HepG2 (cell line): ENCODE measurements at regions not wholly inside any gene's neighbourhood (a gene's known extent, or its start where the extent isn't known, plus 50 kb on each side); places are given as distances from the start of the nearest gene placed in this dataset.
A peak's percentile ranks its signal among the peaks of the same experiment; 100 is the strongest.

Experiments used
- ATAC-seq: fragments of 200-7000 bp; cut with Tn5 transposase; 3 replicates; pipeline ENCODE4 v1.9.1; 2020; ENCODE audit warnings: mild to moderate bottlenecking, moderate library complexity
- BruUV-seq: library from RNA; stranded (reverse); fragments of 400-500 nt; replicated peaks from 2 replicates; lab custom pipeline; 2021; lab: Mats Ljungman, UMichigan
- CTCF ChIA-PET: fragments of 300-600 bp; formaldehyde crosslinking; extraction: SDS; loops from one replicate; lab custom pipeline; 2021; ENCODE audit warnings: low total read pairs, inconsistent platforms, low intra/inter-chr PET ratio; lab: Yijun Ruan, JAX
- POLR2A ChIA-PET: fragments of 350-600 bp; sonication (Branson Sonifier 250); formaldehyde crosslinking; loops from one replicate; lab custom pipeline; 2020; ENCODE audit warnings: antibody characterized with exemption, inconsistent platforms; lab: Yijun Ruan, JAX
- DNase-seq: peaks from one replicate; pipeline ENCODE4 v3.0.0-alpha.2; 2015; ENCODE audit warnings: low spot score
- FAIRE-seq: peaks from 3 replicates; lab custom pipeline; 2011; peaks lifted over from hg19 to GRCh38; lab: Jason Lieb, UNC
- H2AFZ ChIP-seq: one replicate; pipeline ENCODE4 v1.6.1; 2011; ENCODE audit warnings: low read length, inconsistent platforms
- H3K27ac ChIP-seq: fragments of 300-600 bp; 3 replicates; pipeline ENCODE4 v1.8.0; 2011; ENCODE audit warnings: mixed run types, mild to moderate bottlenecking, mixed read lengths, low read length, inconsistent platforms; ENCODE audit not compliant: insufficient read depth; ENCODE audit errors: extremely low read length
- H3K27me3 ChIP-seq, 2 experiments: fragments of 200-600 bp in 1 of 2; 2 replicates in 1 of 2; 3 replicates in 1 of 2; pipeline versions ENCODE4 v1.6.0 to v1.8.0; 2011; ENCODE audit warnings: low read length in 2 of 2, mild to moderate bottlenecking in 2 of 2, moderate library complexity in 2 of 2, inconsistent platforms in 1 of 2; ENCODE audit not compliant: insufficient read depth in 2 of 2, control insufficient read depth in 1 of 2
- H3K36me3 ChIP-seq, 2 experiments: fragments of 200-600 bp in 1 of 2; replicated peaks in 1 of 2; 2 replicates in 1 of 2; 3 replicates in 1 of 2; pipeline versions ENCODE4 v1.5.1 to v1.8.0; 2011; ENCODE audit warnings: low read length in 2 of 2, inconsistent platforms in 1 of 2; ENCODE audit not compliant: insufficient read depth in 2 of 2, control insufficient read depth in 1 of 2
- H3K4me1 ChIP-seq: 2 replicates; pipeline ENCODE4 v1.5.1; 2012; ENCODE audit warnings: low read length, inconsistent platforms; ENCODE audit not compliant: insufficient read depth
- H3K4me2 ChIP-seq: 2 replicates; pipeline ENCODE4 v1.6.0; 2011; ENCODE audit warnings: low read depth, low read length, inconsistent platforms
- H3K4me3 ChIP-seq, 3 experiments: fragments of 200-600 bp in 1 of 3; sonication (generic), shearing (Covaris generic) in 1 of 3; replicated peaks in 1 of 3; 2 replicates each; pipeline ENCODE4 v1.5.1; 2011 to 2016; ENCODE audit warnings: low read length in 3 of 3, inconsistent platforms in 2 of 3, low read depth in 2 of 3, mild to moderate bottlenecking in 2 of 3, control low read depth in 1 of 3, mixed read lengths in 1 of 3; ENCODE audit not compliant: insufficient read depth in 1 of 3
- H3K79me2 ChIP-seq: one replicate; pipeline ENCODE4 v1.6.1; 2011; ENCODE audit warnings: low read length, inconsistent platforms; ENCODE audit not compliant: insufficient read depth
- H3K9ac ChIP-seq: 2 replicates; pipeline ENCODE4 v1.6.0; 2011; ENCODE audit warnings: mild to moderate bottlenecking, low read depth, low read length, inconsistent platforms; ENCODE audit not compliant: insufficient read depth
- H3K9me3 ChIP-seq: 2 replicates; pipeline ENCODE4 v1.5.1; 2012; ENCODE audit warnings: mild to moderate bottlenecking, low read length
- H4K20me1 ChIP-seq: 2 replicates; pipeline ENCODE4 v1.6.0; 2011; ENCODE audit warnings: inconsistent platforms, mild to moderate bottlenecking, low read length, moderate library complexity; ENCODE audit not compliant: insufficient read depth
- MIER3 ChIP-seq: IDR thresholded peaks from 2 replicates; pipeline ENCODE4 v1.6.1; 2016; ENCODE audit warnings: missing compliant biosample characterization, borderline replicate concordance
- NFKBIZ ChIP-seq: IDR thresholded peaks from 2 replicates; pipeline ENCODE4 v1.6.1; 2018; ENCODE audit warnings: missing genetic modification reagents, missing compliant biosample characterization
- POGZ ChIP-seq: sonication (generic); formaldehyde crosslinking; IDR thresholded peaks from 2 replicates; pipeline ENCODE4 v1.4.0; 2020; ENCODE audit warnings: mild to moderate bottlenecking, missing genetic modification reagents
- SIX1 ChIP-seq: sonication (generic); formaldehyde crosslinking; IDR thresholded peaks from 2 replicates; pipeline ENCODE4 v1.4.0; 2020; ENCODE audit warnings: missing genetic modification reagents, borderline replicate concordance
- SOX5 ChIP-seq: IDR thresholded peaks from 2 replicates; pipeline ENCODE4 v1.6.1; 2016; ENCODE audit warnings: borderline replicate concordance
- ZFX ChIP-seq: sonication (generic); formaldehyde crosslinking; IDR thresholded peaks from 2 replicates; pipeline ENCODE4 v1.4.0; 2020; ENCODE audit warnings: mild to moderate bottlenecking, low read depth, missing genetic modification reagents, moderate library complexity
- WGBS: methylation state at CpG from one replicate; pipeline ENCODE4 v1.1.6; 2017; ENCODE audit warnings: low lambda C conversion rate; 5-methylcytosine and 5-hydroxymethylcytosine counted together
- in situ Hi-C: cut with HindIII; loops from 2 replicates; pipeline ENCODE4 v1.10.0; 2017; ENCODE audit warnings: low pct_unique_long_range_greater_than_20kb; ENCODE audit not compliant: extremely low pct_ligation_motif_present
- intact Hi-C: fragments of 100-400 bp; cut with micrococcal nuclease; formaldehyde crosslinking; loops from one replicate; pipeline ENCODE4 v1.10.0; 2022; ENCODE audit not compliant: unreplicated experiment
- TF ChIP-seq, protein P1 (sequence below): sonication (generic); formaldehyde crosslinking; IDR thresholded peaks from 2 replicates; pipeline ENCODE4 v1.8.1; 2023; ENCODE audit warnings: mild to moderate bottlenecking, missing genetic modification reagents
- TF ChIP-seq, protein P2 (sequence below): sonication (generic); formaldehyde crosslinking; IDR thresholded peaks from 2 replicates; pipeline ENCODE4 v1.4.0; 2020; ENCODE audit warnings: missing genetic modification reagents
- TF ChIP-seq, protein P3 (sequence below): sonication (generic); formaldehyde crosslinking; IDR thresholded peaks from 2 replicates; pipeline ENCODE4 v1.5.1; 2020; ENCODE audit warnings: missing genetic modification reagents, mild to moderate bottlenecking, borderline replicate concordance
- TF ChIP-seq, protein P4 (sequence below): fragments of 450-650 bp; IDR thresholded peaks from 2 replicates; pipeline ENCODE4 v1.6.1; 2017; ENCODE audit warnings: mild to moderate bottlenecking
- TF ChIP-seq, protein P5 (sequence below): sonication (generic); formaldehyde crosslinking; IDR thresholded peaks from 2 replicates; pipeline ENCODE4 v1.4.0; 2020; ENCODE audit warnings: missing genetic modification reagents

DNA sequence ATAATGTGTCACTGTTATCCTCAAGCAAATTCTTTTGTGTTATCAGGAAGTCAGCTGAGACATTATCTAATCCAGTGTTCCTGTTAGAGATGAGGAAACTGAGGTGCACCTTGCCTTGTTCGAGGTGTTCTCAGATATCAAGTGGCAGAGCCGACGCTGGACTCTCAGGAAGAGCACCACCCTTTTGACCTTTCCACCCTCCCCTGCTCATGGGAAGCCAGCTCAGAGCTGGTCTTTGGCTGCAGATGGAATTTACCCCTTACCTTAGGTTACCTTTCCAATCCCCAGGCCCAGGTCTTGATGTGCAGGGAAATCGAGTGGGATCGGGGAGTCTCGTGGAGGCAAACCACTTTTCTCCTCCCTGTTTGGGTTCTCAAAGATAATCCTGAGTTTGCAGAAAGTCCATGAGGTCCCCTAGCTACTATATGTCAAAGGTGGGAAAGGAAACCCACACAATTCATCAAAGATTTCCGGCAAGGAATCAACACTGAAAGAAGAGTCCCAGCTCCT, 62.9 kb upstream of the PIM1 start:
- Histone ChIP-seq H3K27ac (peak overlapping the region; percentile 80), H3K4me1 (peaks cover 99% of the 10 kb centered on the region), H3K4me2 (peak overlapping the region; percentile 62), H3K4me3 (peak overlapping the region in 1 of 3 experiments; percentile 29; a peak in 1 of 6 replicates), H3K36me3 (no peaks in the 10 kb centered on the region), H2AFZ (no peak overlapping the region), H3K9ac (peak overlapping the region; percentile 65), H3K9me3 (no peaks in the 10 kb centered on the region), H3K27me3 (no peaks in the 10 kb centered on the region), H4K20me1 (no peaks in the 10 kb centered on the region), H3K79me2 (no peaks in the 10 kb centered on the region)
- peak; percentile 72 for FAIRE-seq
- BruUV-seq = no TSS peak
- ChIA-PET CTCF (no interaction called here), POLR2A (interaction anchor here (0.6 to 1.4 kb wide), 12 partner anchors 11 to 63 kb away, joined by 3 to 32 read pairs (median 6); partner anchors contain the start of gene PIM1)
- peak; percentile 88 for DNase-seq
- 9% methylated on average over 7 of the region's 7 CpGs for WGBS
- no peak for ATAC-seq
- intact Hi-C loops (no loop called here), in situ Hi-C loops (no loop called here)
- TF ChIP-seq, protein P1, sequence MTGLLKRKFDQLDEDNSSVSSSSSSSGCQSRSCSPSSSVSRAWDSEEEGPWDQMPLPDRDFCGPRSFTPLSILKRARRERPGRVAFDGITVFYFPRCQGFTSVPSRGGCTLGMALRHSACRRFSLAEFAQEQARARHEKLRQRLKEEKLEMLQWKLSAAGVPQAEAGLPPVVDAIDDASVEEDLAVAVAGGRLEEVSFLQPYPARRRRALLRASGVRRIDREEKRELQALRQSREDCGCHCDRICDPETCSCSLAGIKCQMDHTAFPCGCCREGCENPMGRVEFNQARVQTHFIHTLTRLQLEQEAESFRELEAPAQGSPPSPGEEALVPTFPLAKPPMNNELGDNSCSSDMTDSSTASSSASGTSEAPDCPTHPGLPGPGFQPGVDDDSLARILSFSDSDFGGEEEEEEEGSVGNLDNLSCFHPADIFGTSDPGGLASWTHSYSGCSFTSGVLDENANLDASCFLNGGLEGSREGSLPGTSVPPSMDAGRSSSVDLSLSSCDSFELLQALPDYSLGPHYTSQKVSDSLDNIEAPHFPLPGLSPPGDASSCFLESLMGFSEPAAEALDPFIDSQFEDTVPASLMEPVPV (CRISPR knock-in tag) = 0 out of 2 replicates have a peak, but pooled peaks have one; percentile 66
- TF ChIP-seq SOX5 (CRISPR knock-in tag) = peak; percentile 85
- TF ChIP-seq, protein P2, sequence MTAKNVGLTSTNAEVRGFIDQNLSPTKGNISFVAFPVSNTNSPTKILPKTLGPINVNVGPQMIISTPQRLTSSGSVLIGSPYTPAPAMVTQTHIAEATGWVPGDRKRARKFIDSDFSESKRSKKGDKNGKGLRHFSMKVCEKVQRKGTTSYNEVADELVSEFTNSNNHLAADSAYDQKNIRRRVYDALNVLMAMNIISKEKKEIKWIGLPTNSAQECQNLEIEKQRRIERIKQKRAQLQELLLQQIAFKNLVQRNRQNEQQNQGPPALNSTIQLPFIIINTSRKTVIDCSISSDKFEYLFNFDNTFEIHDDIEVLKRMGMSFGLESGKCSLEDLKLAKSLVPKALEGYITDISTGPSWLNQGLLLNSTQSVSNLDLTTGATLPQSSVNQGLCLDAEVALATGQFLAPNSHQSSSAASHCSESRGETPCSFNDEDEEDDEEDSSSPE = peak; percentile 20; the same call in 1 of the 2 replicates
- peak; percentile 95 for TF ChIP-seq SIX1 (CRISPR knock-in tag)
- TF ChIP-seq NFKBIZ (CRISPR knock-in tag) = peak; percentile 85
- peak; percentile 64; the same call in 1 of the 2 replicates for TF ChIP-seq POGZ (CRISPR knock-in tag)
- TF ChIP-seq, protein P3, sequence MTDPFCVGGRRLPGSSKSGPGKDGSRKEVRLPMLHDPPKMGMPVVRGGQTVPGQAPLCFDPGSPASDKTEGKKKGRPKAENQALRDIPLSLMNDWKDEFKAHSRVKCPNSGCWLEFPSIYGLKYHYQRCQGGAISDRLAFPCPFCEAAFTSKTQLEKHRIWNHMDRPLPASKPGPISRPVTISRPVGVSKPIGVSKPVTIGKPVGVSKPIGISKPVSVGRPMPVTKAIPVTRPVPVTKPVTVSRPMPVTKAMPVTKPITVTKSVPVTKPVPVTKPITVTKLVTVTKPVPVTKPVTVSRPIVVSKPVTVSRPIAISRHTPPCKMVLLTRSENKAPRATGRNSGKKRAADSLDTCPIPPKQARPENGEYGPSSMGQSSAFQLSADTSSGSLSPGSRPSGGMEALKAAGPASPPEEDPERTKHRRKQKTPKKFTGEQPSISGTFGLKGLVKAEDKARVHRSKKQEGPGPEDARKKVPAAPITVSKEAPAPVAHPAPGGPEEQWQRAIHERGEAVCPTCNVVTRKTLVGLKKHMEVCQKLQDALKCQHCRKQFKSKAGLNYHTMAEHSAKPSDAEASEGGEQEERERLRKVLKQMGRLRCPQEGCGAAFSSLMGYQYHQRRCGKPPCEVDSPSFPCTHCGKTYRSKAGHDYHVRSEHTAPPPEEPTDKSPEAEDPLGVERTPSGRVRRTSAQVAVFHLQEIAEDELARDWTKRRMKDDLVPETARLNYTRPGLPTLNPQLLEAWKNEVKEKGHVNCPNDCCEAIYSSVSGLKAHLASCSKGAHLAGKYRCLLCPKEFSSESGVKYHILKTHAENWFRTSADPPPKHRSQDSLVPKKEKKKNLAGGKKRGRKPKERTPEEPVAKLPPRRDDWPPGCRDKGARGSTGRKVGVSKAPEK (CRISPR knock-in tag) = no peak
- TF ChIP-seq, protein P4, sequence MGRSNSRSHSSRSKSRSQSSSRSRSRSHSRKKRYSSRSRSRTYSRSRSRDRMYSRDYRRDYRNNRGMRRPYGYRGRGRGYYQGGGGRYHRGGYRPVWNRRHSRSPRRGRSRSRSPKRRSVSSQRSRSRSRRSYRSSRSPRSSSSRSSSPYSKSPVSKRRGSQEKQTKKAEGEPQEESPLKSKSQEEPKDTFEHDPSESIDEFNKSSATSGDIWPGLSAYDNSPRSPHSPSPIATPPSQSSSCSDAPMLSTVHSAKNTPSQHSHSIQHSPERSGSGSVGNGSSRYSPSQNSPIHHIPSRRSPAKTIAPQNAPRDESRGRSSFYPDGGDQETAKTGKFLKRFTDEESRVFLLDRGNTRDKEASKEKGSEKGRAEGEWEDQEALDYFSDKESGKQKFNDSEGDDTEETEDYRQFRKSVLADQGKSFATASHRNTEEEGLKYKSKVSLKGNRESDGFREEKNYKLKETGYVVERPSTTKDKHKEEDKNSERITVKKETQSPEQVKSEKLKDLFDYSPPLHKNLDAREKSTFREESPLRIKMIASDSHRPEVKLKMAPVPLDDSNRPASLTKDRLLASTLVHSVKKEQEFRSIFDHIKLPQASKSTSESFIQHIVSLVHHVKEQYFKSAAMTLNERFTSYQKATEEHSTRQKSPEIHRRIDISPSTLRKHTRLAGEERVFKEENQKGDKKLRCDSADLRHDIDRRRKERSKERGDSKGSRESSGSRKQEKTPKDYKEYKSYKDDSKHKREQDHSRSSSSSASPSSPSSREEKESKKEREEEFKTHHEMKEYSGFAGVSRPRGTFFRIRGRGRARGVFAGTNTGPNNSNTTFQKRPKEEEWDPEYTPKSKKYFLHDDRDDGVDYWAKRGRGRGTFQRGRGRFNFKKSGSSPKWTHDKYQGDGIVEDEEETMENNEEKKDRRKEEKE = no peak
- TF ChIP-seq ZFX (CRISPR knock-in tag) = peak; percentile 79; the same call in 1 of the 2 replicates
- peak; percentile 67; the same call in 1 of the 2 replicates for TF ChIP-seq MIER3 (CRISPR knock-in tag)
- TF ChIP-seq, protein P5, sequence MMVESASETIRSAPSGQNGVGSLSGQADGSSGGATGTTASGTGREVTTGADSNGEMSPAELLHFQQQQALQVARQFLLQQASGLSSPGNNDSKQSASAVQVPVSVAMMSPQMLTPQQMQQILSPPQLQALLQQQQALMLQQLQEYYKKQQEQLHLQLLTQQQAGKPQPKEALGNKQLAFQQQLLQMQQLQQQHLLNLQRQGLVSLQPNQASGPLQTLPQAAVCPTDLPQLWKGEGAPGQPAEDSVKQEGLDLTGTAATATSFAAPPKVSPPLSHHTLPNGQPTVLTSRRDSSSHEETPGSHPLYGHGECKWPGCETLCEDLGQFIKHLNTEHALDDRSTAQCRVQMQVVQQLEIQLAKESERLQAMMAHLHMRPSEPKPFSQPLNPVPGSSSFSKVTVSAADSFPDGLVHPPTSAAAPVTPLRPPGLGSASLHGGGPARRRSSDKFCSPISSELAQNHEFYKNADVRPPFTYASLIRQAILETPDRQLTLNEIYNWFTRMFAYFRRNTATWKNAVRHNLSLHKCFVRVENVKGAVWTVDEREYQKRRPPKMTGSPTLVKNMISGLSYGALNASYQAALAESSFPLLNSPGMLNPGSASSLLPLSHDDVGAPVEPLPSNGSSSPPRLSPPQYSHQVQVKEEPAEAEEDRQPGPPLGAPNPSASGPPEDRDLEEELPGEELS (CRISPR knock-in tag) = peak; percentile 86
